NCI-H1930 (cell line): ENCODE measurements at regions not wholly inside any gene's neighbourhood (a gene's known extent, or its start where the extent isn't known, plus 50 kb on each side); places are given as distances from the start of the nearest gene placed in this dataset.
"Not testable (repeated sequence)": the region's sequence is repeated elsewhere in the genome, so short reads cannot be mapped to it uniquely, and the experiment has no call there.

Experiments used
- DNase-seq, 2 experiments: peaks; one replicate each; lab custom pipeline; 2025; lab: John Stamatoyannopoulos, UW

GRCh38 chr6:140537834-140538705, 1163.6 kb upstream of the CITED2 start:
- no peak for DNase-seq

- DNase-seq, result no peak
These were observed 1162.8 kb upstream of the CITED2 start for GRCh38 chr6:140537211-140537610.

- no peak for DNase-seq
These were observed 1161.1 kb upstream of the CITED2 start for GRCh38 chr6:140535511-140535910.

- DNase-seq, result no peak
These were observed 1159.1 kb upstream of the CITED2 start for GRCh38 chr6:140533526-140533925.

GRCh38 chr6:140504776-140505175, 1130.3 kb upstream of the CITED2 start:
- DNase-seq, result no peak

- no peak for DNase-seq
These were observed 1126.4 kb upstream of the CITED2 start for GRCh38 chr6:140500849-140501248.

- DNase-seq, result no peak
These were observed 1125.2 kb upstream of the CITED2 start for GRCh38 chr6:140499607-140500006.

GRCh38 chr6:140494321-140495108, 1120.1 kb upstream of the CITED2 start:
- DNase-seq, result no peak

- DNase-seq, result not testable (repeated sequence)
These were observed 1119.0 kb upstream of the CITED2 start for GRCh38 chr6:140493470-140493869.

GRCh38 chr6:140490081-140490480, 1115.6 kb upstream of the CITED2 start:
- no peak for DNase-seq

GRCh38 chr6:140487586-140487985, 1113.1 kb upstream of the CITED2 start:
- DNase-seq, result no peak

- DNase-seq, result no peak
These were observed 1112.3 kb upstream of the CITED2 start for GRCh38 chr6:140486450-140487361.

- DNase-seq, result no peak
These were observed 1111.4 kb upstream of the CITED2 start for GRCh38 chr6:140485740-140486449.

- DNase-seq, result no peak
These were observed 1106.4 kb upstream of the CITED2 start for GRCh38 chr6:140480852-140481251.

GRCh38 chr6:140478631-140479030, 1104.2 kb upstream of the CITED2 start:
- DNase-seq, result no peak

- DNase-seq, result no peak
These were observed 1100.6 kb upstream of the CITED2 start for GRCh38 chr6:140475086-140475485.

- no peak for DNase-seq
These were observed 1090.3 kb upstream of the CITED2 start for GRCh38 chr6:140464720-140465119.

GRCh38 chr6:140463312-140463710, 1088.9 kb upstream of the CITED2 start:
- no peak for DNase-seq

- no peak for DNase-seq
These were observed 1088.2 kb upstream of the CITED2 start for GRCh38 chr6:140462453-140463311.

GRCh38 chr6:140462076-140462452, 1087.6 kb upstream of the CITED2 start:
- DNase-seq, result no peak
